Muscle layer of colon (tissue), 2 donors: ENCODE measurements at regions not wholly inside any gene's neighbourhood (a gene's known extent, or its start where the extent isn't known, plus 50 kb on each side); places are given as distances from the start of the nearest gene placed in this dataset.

ENCODE experiments used
- H3K27ac ChIP-seq: one replicate; pipeline ENCODE4 v1.7.0; 2013; ENCODE audit warnings: low read depth, mild to moderate bottlenecking, low read length, moderate library complexity
- H3K27me3 ChIP-seq, 2 donors: one replicate each; pipeline ENCODE4 v1.7.0; 2013; ENCODE audit warnings: low read length in 2 of 2, mild to moderate bottlenecking in 2 of 2; ENCODE audit not compliant: insufficient read depth in 2 of 2, control insufficient read depth in 1 of 2
- H3K36me3 ChIP-seq: one replicate; pipeline ENCODE4 v1.7.0; 2013; ENCODE audit warnings: mild to moderate bottlenecking, low read length; ENCODE audit not compliant: insufficient read depth
- H3K4me1 ChIP-seq: one replicate; pipeline ENCODE4 v1.7.0; 2013; ENCODE audit warnings: mild to moderate bottlenecking, low read length; ENCODE audit not compliant: insufficient read depth
- H3K4me3 ChIP-seq, 2 donors: one replicate each; pipeline ENCODE4 v1.7.0; 2013; ENCODE audit warnings: low read length in 2 of 2, low read depth in 1 of 2, mild to moderate bottlenecking in 1 of 2, moderate library complexity in 1 of 2
- H3K9ac ChIP-seq: one replicate; pipeline ENCODE4 v1.7.0; 2013; ENCODE audit warnings: low read length
- H3K9me3 ChIP-seq: one replicate; pipeline ENCODE4 v1.7.0; 2013; ENCODE audit warnings: mild to moderate bottlenecking, low read length
- donor health status: abdominal sarcoma.
- donor health status: Adenocarcinoma of cecum.

DNA sequence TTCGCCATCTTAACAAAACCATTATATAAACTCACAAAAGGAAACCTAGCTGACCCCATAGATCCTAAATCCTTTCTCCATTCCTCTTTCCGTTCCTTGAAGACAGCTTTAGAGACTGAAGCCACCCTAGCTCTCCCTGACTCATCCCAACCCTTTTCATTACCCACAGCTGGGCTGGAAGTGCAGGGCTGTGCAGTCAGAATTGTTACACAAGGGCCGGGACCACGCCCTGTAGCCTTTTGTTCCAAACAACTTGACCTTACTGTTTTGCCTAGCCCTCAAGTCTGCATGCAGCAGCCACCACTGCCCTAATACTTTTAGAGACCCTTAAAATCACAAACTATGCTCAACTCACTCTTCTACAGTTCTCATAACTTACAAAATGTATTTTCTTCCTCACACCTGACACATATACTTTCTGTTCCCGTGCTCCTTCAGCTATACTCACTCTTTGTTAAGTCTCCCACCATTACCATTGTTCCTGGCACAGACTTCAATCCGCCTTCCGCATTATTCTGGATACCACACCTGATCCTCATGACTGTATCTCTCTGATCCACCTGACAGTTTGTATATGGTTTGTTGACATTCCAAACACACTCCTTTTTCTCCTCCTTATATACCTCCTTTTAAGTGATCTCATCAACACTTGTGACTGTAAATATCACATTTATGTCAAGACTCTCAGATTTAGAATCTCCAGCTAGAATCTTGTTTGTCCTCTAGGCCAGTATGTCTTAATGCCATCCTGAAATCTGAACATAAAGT is 208.7 kb downstream of the KITLG start:
- no peaks in the 10 kb centered on the region for H3K9me3 ChIP-seq
- H3K4me1 ChIP-seq: peaks cover under 1% of the 10 kb centered on the region
- no peaks in the 10 kb centered on the region for H3K27me3 ChIP-seq
- no peak overlapping the region for H3K27ac ChIP-seq
- H3K9ac ChIP-seq: no peak overlapping the region
- H3K4me3 ChIP-seq: no peak overlapping the region
- H3K36me3 ChIP-seq: no peaks in the 10 kb centered on the region

DNA sequence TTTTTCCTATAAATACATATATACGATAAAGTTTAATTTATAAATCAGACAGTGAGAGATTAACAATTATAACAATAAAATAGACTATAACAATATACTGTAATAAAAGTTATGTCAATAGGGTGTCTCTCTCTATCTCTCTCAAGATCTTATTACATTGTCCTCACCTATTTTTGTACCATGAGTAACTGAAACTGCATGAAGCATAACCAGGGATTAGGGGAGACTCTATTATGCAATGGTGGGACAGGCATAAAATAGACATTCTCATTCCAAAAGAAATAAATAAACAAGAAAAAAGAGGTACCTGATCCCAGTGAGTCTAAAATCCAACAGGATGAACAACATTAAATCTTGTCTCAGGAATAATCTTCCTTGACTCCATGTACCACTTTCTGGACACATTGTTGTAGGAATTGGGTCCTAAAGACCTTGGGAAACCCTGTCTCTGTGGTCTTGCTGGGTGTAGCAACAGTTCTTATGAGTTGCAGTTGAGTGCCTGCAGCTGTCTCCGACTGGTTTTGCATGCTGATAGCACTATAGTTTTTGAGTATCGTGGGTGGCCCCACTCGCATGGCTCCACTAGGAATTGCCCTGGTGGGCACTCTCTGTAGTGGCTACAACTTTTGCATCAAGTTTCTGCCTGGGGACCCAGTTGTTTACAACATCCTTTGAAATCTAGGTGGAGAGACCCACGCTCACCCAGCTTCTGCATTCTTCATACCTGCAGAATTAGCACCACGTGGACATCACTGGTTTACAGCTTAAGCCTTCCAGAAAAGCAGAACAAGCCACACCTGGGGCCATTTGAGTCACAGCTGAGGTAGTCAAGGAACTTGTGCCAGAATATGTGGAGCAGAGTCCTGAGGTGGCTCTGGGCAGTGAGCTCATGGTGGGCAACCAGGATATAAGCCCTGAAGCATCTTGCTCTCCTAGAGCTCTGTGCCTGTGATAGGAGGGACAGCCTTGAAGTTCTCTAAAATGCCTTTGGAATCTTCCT is 204.7 kb downstream of the KITLG start:
- Histone ChIP-seq H3K27me3 (no peaks in the 10 kb centered on the region), H3K4me3 (no peak overlapping the region), H3K27ac (no peak overlapping the region), H3K36me3 (no peaks in the 10 kb centered on the region), H3K9ac (no peak overlapping the region), H3K9me3 (no peaks in the 10 kb centered on the region), H3K4me1 (peaks cover 6% of the 10 kb centered on the region)

DNA sequence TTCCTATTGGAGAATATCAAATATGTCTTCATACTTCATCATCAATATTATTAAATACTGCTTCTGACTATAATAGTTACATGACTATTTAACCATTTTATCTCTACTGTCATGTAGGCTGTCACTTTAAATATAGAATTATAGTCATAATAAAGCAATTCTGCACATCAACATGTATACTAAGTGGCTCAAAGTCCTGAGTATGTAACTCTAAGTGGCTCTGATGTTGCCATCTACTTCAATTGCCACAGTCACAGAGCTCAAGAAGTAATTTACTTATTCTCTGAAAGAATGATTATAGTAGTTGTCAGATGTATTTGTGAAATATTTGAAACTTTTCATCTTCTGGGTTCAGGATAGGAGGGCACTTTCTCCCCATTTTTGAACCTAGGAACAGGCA is 202.3 kb downstream of the KITLG start:
- Histone ChIP-seq H3K36me3 (no peaks in the 10 kb centered on the region), H3K4me3 (no peak overlapping the region), H3K27me3 (no peaks in the 10 kb centered on the region), H3K9me3 (no peaks in the 10 kb centered on the region), H3K27ac (no peak overlapping the region), H3K9ac (no peak overlapping the region), H3K4me1 (peaks cover 6% of the 10 kb centered on the region)

DNA sequence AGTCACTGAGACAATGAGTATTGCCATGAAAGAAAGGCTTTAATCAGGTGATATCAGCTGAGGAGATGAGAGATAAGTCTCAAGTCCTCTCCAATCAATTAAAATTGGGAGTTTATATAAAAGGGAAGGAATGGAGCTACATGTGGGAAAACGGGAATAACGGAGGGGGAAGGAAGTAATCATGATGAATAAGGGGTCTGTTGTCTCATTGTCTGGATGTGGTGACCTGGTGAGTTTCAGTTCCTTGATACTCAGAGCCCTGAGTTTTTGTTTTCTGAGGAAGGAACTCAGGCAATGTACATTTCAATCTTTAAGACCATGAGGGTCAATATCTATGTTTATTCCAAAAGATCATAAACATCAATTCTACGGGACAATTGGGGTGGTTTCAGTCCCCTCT is 198.8 kb downstream of the KITLG start:
- no peak overlapping the region for H3K9ac ChIP-seq
- no peaks in the 10 kb centered on the region for H3K36me3 ChIP-seq
- H3K4me1 ChIP-seq: peaks cover 6% of the 10 kb centered on the region
- no peaks in the 10 kb centered on the region for H3K27me3 ChIP-seq
- no peak overlapping the region for H3K4me3 ChIP-seq
- H3K27ac ChIP-seq: no peak overlapping the region
- no peaks in the 10 kb centered on the region for H3K9me3 ChIP-seq

DNA sequence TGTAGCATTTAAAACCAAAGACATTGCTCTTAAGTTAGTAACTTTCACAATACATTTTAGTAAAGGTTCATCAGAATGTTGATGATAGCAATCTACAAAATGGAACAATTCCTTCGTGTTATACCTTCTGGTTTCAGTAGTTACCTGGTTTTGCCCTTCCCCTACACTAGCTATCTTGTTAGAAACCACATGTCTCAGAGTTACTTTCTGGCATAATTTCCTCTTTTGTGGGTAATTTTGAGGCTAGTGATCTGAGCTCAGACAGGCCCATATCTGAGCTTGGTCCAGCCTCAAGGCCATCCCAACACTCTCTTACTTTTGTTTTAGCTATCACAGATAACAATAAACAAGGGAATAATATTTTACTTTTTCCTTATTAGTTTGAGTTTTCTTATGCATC is 196.9 kb downstream of the KITLG start:
- no peaks in the 10 kb centered on the region for H3K36me3 ChIP-seq
- no peak overlapping the region for H3K27ac ChIP-seq
- H3K4me3 ChIP-seq: no peak overlapping the region

DNA sequence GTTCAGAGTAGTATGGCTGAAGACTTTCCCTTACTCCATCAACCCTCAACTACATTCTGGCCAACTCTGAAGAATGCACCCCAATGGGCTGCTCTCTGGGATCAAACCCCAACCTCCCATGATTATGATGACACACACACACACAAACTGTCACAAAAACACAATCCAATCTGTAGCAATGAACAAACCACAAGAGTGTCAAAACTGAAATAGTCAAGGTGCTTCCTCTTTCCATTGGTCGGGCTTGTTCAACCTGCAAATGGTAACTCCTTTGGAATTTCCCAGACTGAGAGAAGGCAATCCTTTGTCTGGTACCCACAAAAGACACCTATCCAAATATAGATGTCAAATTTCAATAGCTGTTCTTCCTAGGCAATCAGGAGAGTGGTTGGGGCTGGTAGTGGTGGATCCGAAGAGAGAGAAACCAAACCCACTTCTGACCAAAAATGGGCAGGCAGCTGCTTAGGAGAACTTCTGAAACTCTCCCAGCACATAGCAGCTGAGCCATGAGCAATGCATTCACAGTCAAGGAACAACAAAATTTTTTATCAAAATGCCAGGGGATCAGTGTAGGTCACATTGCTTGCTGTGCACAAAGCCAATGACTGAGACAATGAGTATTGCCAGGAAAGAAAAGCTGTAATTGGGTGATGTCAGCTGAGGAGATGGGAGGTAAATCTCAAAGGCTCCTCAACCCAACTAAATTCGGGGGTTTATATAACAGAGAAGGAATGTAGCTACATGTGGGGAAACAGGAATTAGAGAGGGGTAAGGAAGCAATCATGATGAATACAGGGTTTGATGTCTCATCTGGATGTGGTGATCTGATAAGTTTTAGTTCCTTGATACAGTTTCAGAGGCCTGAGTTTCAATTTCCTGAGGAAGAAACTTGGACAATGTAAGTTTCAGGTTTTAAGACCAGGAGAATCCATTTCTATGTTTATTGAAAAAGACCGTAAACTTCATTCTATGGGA is 191.4 kb downstream of the KITLG start:
- Histone ChIP-seq H3K27me3 (no peaks in the 10 kb centered on the region), H3K36me3 (no peaks in the 10 kb centered on the region), H3K9ac (no peak overlapping the region), H3K9me3 (no peaks in the 10 kb centered on the region), H3K27ac (no peak overlapping the region), H3K4me3 (no peak overlapping the region), H3K4me1 (peaks cover 15% of the 10 kb centered on the region)

More for the DNA sequence above, 196.9 kb downstream of the KITLG start:
- no peaks in the 10 kb centered on the region for H3K4me1 ChIP-seq
- no peak overlapping the region for H3K9ac ChIP-seq
- H3K27me3 ChIP-seq: no peaks in the 10 kb centered on the region
- H3K9me3 ChIP-seq: no peaks in the 10 kb centered on the region

DNA sequence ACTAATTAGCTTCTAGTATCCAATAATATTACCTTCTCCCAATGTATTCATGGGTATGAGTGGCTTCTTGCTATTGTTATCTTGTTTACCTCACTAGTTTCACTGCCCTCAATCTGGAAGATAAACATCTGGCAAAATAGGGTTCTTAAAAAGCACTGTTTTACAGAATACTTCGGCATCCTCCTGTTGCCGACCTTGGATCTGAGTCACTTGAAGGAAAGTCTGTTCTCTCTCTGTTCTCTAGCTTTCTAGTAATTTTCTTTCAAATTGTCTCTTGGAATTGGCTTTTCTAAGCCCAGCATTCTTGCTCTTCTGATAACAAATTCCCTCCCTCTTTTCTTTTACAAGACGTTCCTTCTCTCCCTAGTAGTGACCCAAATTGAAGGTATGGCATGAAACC is 189.5 kb downstream of the KITLG start:
- H3K27ac ChIP-seq: no peak overlapping the region
- peaks cover 15% of the 10 kb centered on the region for H3K4me1 ChIP-seq
- no peak overlapping the region for H3K4me3 ChIP-seq
- no peaks in the 10 kb centered on the region for H3K9me3 ChIP-seq
- H3K27me3 ChIP-seq: no peaks in the 10 kb centered on the region
- no peak overlapping the region for H3K9ac ChIP-seq
- H3K36me3 ChIP-seq: no peaks in the 10 kb centered on the region

DNA sequence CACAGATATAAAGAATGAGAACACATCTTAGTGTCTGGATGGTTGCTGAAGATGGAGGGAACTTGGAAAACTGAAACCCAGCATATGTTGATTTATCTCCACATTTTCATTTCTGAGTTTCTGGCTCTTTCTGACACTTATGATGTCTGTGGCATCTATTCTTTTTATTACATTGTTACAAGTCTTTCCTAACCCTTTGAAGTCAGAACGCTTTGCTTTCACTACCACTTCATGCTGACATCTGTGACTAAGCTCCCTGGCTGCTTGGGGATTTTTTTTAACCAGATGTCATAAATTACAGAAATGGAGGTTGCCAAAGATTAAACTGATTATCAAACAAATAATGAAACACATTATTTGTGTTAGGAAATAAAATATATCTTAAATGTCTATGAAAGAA is 188.7 kb downstream of the KITLG start:
- H3K4me3 ChIP-seq: no peak overlapping the region
- H3K36me3 ChIP-seq: no peaks in the 10 kb centered on the region
- H3K9ac ChIP-seq: no peak overlapping the region
- no peaks in the 10 kb centered on the region for H3K27me3 ChIP-seq
- no peaks in the 10 kb centered on the region for H3K9me3 ChIP-seq
- H3K27ac ChIP-seq: no peak overlapping the region
- H3K4me1 ChIP-seq: peaks cover 15% of the 10 kb centered on the region

DNA sequence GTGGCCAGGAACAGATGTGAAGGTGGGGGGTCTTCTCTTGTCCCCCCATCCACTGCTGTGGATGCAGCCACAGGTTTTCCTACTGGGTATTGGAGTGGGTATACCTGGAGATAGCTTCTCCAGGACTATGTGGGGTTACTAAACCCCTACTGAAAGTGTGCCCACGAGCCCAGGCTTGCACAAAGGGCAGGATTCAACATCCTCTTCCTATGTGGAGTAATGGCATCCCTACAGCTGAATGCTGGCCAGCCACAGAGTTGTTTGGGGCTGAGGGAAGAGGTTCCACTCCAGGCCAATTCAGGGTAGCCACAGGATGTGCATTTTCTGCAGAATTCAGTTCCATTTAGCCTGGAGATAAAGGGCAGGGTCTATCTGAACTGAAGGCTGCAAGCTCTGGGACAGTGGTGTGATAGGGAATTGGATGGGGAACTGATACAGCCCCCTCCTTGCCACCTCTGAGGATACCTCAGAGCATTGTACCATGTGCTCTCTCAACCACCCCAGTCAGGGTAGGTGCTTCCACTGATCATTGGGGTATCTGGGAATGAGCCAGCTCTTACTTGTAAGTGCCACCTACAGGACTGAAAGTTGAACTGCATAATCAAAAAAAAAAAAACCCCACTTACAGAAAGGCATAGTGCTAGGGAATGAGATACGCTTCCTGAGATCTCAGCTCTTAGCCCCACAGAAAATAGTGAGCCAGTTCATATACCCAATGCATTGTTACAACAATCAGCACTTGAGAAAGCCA is 187.1 kb downstream of the KITLG start:
- no peak overlapping the region for H3K4me3 ChIP-seq
- no peak overlapping the region for H3K9ac ChIP-seq
- peaks cover 15% of the 10 kb centered on the region for H3K4me1 ChIP-seq
- H3K27me3 ChIP-seq: no peaks in the 10 kb centered on the region
- no peak overlapping the region for H3K27ac ChIP-seq
- H3K9me3 ChIP-seq: no peaks in the 10 kb centered on the region
- no peaks in the 10 kb centered on the region for H3K36me3 ChIP-seq

DNA sequence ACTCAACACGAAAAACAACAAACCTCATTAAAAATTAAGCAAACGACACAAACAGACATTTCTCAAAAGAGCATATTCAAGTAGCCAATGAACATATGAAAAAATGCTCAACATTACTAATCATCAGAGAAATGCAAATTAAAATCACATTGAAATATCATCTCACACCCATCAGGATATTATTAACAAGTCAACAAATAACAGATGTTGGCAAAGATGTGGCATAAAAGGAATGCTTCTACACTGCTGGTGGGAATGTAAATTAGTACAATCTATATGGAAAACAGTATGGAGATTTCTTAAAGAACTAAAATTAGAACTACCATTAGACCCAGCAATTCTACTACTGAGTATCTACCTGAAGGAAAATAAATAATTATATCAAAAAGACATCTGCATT is 182.2 kb downstream of the KITLG start:
- no peak overlapping the region for H3K27ac ChIP-seq
- H3K9ac ChIP-seq: no peak overlapping the region
- no peak overlapping the region for H3K4me3 ChIP-seq
- H3K36me3 ChIP-seq: no peaks in the 10 kb centered on the region
- H3K4me1 ChIP-seq: no peaks in the 10 kb centered on the region
- no peaks in the 10 kb centered on the region for H3K9me3 ChIP-seq
- H3K27me3 ChIP-seq: no peaks in the 10 kb centered on the region
